ENCODE measurements at regions not wholly inside any gene's neighbourhood (a gene's known extent, or its start where the extent isn't known, plus 50 kb on each side); places are given as distances from the start of the nearest gene placed in this dataset.

DNA sequence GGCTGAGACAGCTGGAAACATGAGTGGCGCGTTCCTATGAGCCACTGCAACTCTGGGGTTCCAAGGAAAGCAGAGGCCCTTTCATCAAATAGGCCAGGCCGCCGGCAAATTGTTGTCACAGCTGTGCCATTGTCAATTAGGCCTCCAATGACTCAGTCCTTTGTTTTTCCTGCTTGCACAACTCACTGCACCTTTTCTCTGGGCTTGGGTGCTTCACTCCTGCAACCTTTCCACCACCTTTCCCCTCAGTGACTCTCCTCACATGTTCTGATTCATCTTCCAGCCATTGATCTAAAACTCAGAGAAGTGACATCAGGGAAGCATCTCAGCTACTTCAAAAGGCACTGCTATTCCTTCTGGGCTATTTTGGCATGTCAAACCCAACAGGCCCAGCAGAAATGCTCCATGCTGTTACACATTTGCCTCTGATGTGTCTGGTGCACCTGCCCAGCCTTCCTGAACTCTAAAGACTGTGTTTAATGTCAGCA, 653.7 kb downstream of the NR2F1-AS1 start:
- TF ChIP-seq, protein P1, sequence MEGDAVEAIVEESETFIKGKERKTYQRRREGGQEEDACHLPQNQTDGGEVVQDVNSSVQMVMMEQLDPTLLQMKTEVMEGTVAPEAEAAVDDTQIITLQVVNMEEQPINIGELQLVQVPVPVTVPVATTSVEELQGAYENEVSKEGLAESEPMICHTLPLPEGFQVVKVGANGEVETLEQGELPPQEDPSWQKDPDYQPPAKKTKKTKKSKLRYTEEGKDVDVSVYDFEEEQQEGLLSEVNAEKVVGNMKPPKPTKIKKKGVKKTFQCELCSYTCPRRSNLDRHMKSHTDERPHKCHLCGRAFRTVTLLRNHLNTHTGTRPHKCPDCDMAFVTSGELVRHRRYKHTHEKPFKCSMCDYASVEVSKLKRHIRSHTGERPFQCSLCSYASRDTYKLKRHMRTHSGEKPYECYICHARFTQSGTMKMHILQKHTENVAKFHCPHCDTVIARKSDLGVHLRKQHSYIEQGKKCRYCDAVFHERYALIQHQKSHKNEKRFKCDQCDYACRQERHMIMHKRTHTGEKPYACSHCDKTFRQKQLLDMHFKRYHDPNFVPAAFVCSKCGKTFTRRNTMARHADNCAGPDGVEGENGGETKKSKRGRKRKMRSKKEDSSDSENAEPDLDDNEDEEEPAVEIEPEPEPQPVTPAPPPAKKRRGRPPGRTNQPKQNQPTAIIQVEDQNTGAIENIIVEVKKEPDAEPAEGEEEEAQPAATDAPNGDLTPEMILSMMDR (conservative IDR thresholded peaks at IDR 0.05; ENCODE audit: low read length), result no peak
- TF ChIP-seq EZH2phosphoT487 (IDR thresholded peaks at IDR 0.05; ENCODE audit: borderline replicate concordance, low read depth, low read length), result no peak

All from OCI-LY7 (cell line).